Uterus (tissue), 3 donors: ENCODE measurements at regions not wholly inside any gene's neighbourhood (a gene's known extent, or its start where the extent isn't known, plus 50 kb on each side); places are given as distances from the start of the nearest gene placed in this dataset.

Experiments used
- DNase-seq, 2 donors: peaks; one replicate each; pipeline ENCODE4 v3.0.0-alpha.2; 2019 to 2020
- H3K27ac ChIP-seq, 2 donors: fragments of 200-600 bp; sonication (generic); 1 replicate in 1 of 2; 2 replicates in 1 of 2; pipeline ENCODE4 v1.5.1; 2016 to 2018
- H3K27me3 ChIP-seq, 2 donors: fragments of 200-600 bp; sonication (generic); one replicate each; pipeline ENCODE4 v1.5.1; 2018 to 2019; ENCODE audit warnings: control low read depth in 1 of 2
- H3K36me3 ChIP-seq, 2 donors: fragments of 200-600 bp; sonication (generic); one replicate each; pipeline ENCODE4 v1.5.1; 2019; ENCODE audit warnings: control low read depth in 1 of 2
- H3K4me1 ChIP-seq, 2 donors: fragments of 200-600 bp; sonication (generic); one replicate each; pipeline ENCODE4 v1.5.1; 2018 to 2019; ENCODE audit warnings: control low read depth in 1 of 2
- H3K4me3 ChIP-seq, 2 donors: fragments of 200-600 bp; sonication (generic); 1 replicate in 1 of 2; 2 replicates in 1 of 2; pipeline ENCODE4 v1.5.1; 2018 to 2019; ENCODE audit warnings: mild to moderate bottlenecking in 1 of 2
- H3K9me3 ChIP-seq, 2 donors: fragments of 200-600 bp; sonication (generic); one replicate each; pipeline ENCODE4 v1.5.1; 2019; ENCODE audit warnings: control low read depth in 1 of 2
- CTCF ChIP-seq, 4 experiments: fragments of 200-600 bp in 2 of 4; fragments of 450-650 bp in 2 of 4; sonication (generic) in 2 of 4; IDR thresholded peaks; one replicate each; pipeline ENCODE4 v1.5.1; 2016 to 2019; ENCODE audit warnings: antibody characterized with exemption in 4 of 4, mild to moderate bottlenecking in 2 of 4, moderate library complexity in 1 of 4
- POLR2A ChIP-seq, 2 donors: fragments of 450-650 bp; IDR thresholded peaks; one replicate each; pipeline ENCODE4 v1.6.1; 2016; ENCODE audit warnings: antibody characterized with exemption in 2 of 2, mild to moderate bottlenecking in 1 of 2, moderate library complexity in 1 of 2
- intact Hi-C: fragments of 100-400 bp; cut with DNase I; formaldehyde crosslinking; loops from one replicate; pipeline ENCODE4 v1.15.1; 2023; ENCODE audit warnings: low total_unique reads
- donor health status: DM: yes; HTN: yes; CAD: no.

DNA sequence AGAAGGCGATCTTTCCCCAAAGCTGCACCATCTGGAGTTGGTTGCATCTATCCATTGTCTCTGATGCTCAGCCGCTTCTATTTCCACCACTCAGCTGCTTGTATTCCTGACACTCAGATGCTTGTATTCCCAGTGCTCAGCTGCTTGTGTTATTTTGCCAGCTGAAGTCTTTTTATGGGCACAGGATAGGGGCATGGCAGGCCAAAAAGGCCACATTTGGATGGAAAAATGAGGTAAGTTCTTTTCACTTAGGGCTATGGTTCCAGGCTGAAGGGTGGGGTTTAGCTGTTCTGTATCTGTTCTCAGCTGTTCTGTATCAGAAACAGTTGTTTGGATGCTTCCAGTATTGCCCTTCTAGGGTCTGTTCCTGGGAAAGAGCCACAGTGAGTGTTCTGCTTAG is 944.9 kb downstream of the QKI start:
- no peak for DNase-seq
- peaks cover 0 to 4% of the 10 kb centered on the region in 2 donors for H3K9me3 ChIP-seq
- H3K4me3 ChIP-seq = no peak overlapping the region
- no peaks in the 10 kb centered on the region for H3K27me3 ChIP-seq
- no peak overlapping the region for H3K27ac ChIP-seq
- TF ChIP-seq CTCF (IDR thresholded peaks at IDR 0.05) = no peak
- no peaks in the 10 kb centered on the region for H3K4me1 ChIP-seq
- H3K36me3 ChIP-seq = no peaks in the 10 kb centered on the region
- intact Hi-C loops = no loop called here

- Histone ChIP-seq H3K27ac (no peak overlapping the region), H3K27me3 (no peaks in the 10 kb centered on the region), H3K4me1 (no peaks in the 10 kb centered on the region), H3K36me3 (no peaks in the 10 kb centered on the region), H3K4me3 (no peak overlapping the region), H3K9me3 (peaks cover 0 to 4% of the 10 kb centered on the region in 2 donors)
- intact Hi-C loops = no loop called here
- TF ChIP-seq POLR2A (IDR thresholded peaks at IDR 0.05) = no peak
- TF ChIP-seq CTCF (IDR thresholded peaks at IDR 0.05) = no peak
- DNase-seq = no peak
Measured at GRCh38 chr6:164359036-164359435, 944.5 kb downstream of the QKI start.

- H3K27me3 ChIP-seq = no peaks in the 10 kb centered on the region
- H3K4me1 ChIP-seq = no peaks in the 10 kb centered on the region
- peaks cover 0 to 4% of the 10 kb centered on the region in 2 donors for H3K9me3 ChIP-seq
- TF ChIP-seq POLR2A (IDR thresholded peaks at IDR 0.05) = no peak
- intact Hi-C loops = no loop called here
- no peak for DNase-seq
- no peak overlapping the region for H3K4me3 ChIP-seq
- no peaks in the 10 kb centered on the region for H3K36me3 ChIP-seq
- no peak overlapping the region for H3K27ac ChIP-seq
Measured at GRCh38 chr6:164356814-164357213, 942.3 kb downstream of the QKI start.

- no peaks in the 10 kb centered on the region for H3K9me3 ChIP-seq
- no peaks in the 10 kb centered on the region for H3K27me3 ChIP-seq
- no peak overlapping the region for H3K4me3 ChIP-seq
- intact Hi-C loops = no loop called here
- H3K27ac ChIP-seq = no peak overlapping the region
- no peak for TF ChIP-seq CTCF (IDR thresholded peaks at IDR 0.05)
- no peak for TF ChIP-seq POLR2A (IDR thresholded peaks at IDR 0.05)
- H3K36me3 ChIP-seq = no peaks in the 10 kb centered on the region
- DNase-seq = no peak
- no peaks in the 10 kb centered on the region for H3K4me1 ChIP-seq
Measured at GRCh38 chr6:164347455-164347854, 932.9 kb downstream of the QKI start.

GRCh38 chr6:164346631-164347030 is 932.1 kb downstream of the QKI start:
- no peak for DNase-seq
- Histone ChIP-seq H3K27me3 (no peaks in the 10 kb centered on the region), H3K9me3 (no peaks in the 10 kb centered on the region), H3K4me3 (no peak overlapping the region), H3K4me1 (no peaks in the 10 kb centered on the region), H3K27ac (no peak overlapping the region), H3K36me3 (no peaks in the 10 kb centered on the region)
- intact Hi-C loops = no loop called here
- TF ChIP-seq POLR2A (IDR thresholded peaks at IDR 0.05) = no peak
- TF ChIP-seq CTCF (IDR thresholded peaks at IDR 0.05) = no peak

GRCh38 chr6:164345806-164346496 is 931.4 kb downstream of the QKI start:
- Histone ChIP-seq H3K9me3 (no peaks in the 10 kb centered on the region), H3K27ac (no peak overlapping the region), H3K4me1 (no peaks in the 10 kb centered on the region), H3K4me3 (no peak overlapping the region), H3K27me3 (no peaks in the 10 kb centered on the region), H3K36me3 (no peaks in the 10 kb centered on the region)
- intact Hi-C loops = no loop called here
- TF ChIP-seq POLR2A (IDR thresholded peaks at IDR 0.05) = no peak
- TF ChIP-seq CTCF (IDR thresholded peaks at IDR 0.05) = no peak
- no peak for DNase-seq
